OCI-LY7 (cell line): ENCODE measurements at regions not wholly inside any gene's neighbourhood (a gene's known extent, or its start where the extent isn't known, plus 50 kb on each side); places are given as distances from the start of the nearest gene placed in this dataset.

Experiments used
- BruUV-seq: library from RNA; stranded (reverse); fragments of 400-500 nt; replicated peaks from 2 replicates; lab custom pipeline; 2021; lab: Mats Ljungman, UMichigan
- CTCF ChIA-PET: fragments of 300-600 bp; sonication (Branson Sonifier 250); formaldehyde crosslinking; loops from one replicate; lab custom pipeline; 2022; ENCODE audit warnings: antibody characterized with exemption; ENCODE audit not compliant: unreplicated experiment; lab: Charles Lee
- POLR2A ChIA-PET: fragments of 300-600 bp; sonication (Branson Sonifier 250); formaldehyde crosslinking; loops from one replicate; lab custom pipeline; 2022; ENCODE audit warnings: antibody characterized with exemption; lab: Charles Lee
- DNase-seq: peaks from one replicate; pipeline ENCODE4 v3.0.0-alpha.2; 2015; ENCODE audit warnings: low spot score
- H2AFZ ChIP-seq: fragments of 200-600 bp; sonication (generic), shearing (Covaris generic); 2 replicates; pipeline ENCODE4 v1.6.1; 2014; ENCODE audit warnings: mild to moderate bottlenecking, antibody characterized with exemption, low read length, moderate library complexity
- H3K27ac ChIP-seq: fragments of 200-600 bp; sonication (generic); 2 replicates; pipeline ENCODE4 v1.5.1; 2014; ENCODE audit warnings: mixed run types, low read depth, mild to moderate bottlenecking, moderate library complexity, low read length, inconsistent platforms; ENCODE audit not compliant: poor library complexity, severe bottlenecking
- H3K36me3 ChIP-seq: fragments of 200-600 bp; sonication (generic); 2 replicates; pipeline ENCODE4 v1.6.1; 2014; ENCODE audit warnings: mild to moderate bottlenecking, antibody characterized with exemption, low read length, moderate library complexity, mixed read lengths; ENCODE audit not compliant: insufficient read depth
- H3K4me1 ChIP-seq: fragments of 200-600 bp; sonication (generic); 2 replicates; pipeline ENCODE4 v1.5.1; 2014; ENCODE audit warnings: mild to moderate bottlenecking, low read length; ENCODE audit not compliant: insufficient read depth, poor library complexity, severe bottlenecking
- H3K4me2 ChIP-seq: fragments of 200-600 bp; sonication (generic); 2 replicates; pipeline ENCODE4 v1.6.1; 2014; ENCODE audit warnings: mild to moderate bottlenecking, low read length
- H3K4me3 ChIP-seq: fragments of 200-600 bp; sonication (generic); 2 replicates; pipeline ENCODE4 v1.5.1; 2014; ENCODE audit warnings: mild to moderate bottlenecking, low read depth, low read length; ENCODE audit not compliant: poor library complexity, severe bottlenecking
- H3K79me2 ChIP-seq: fragments of 200-600 bp; sonication (generic); 2 replicates; pipeline ENCODE4 v1.6.1; 2016; ENCODE audit warnings: low read depth, mild to moderate bottlenecking, low read length, moderate library complexity, mixed read lengths; ENCODE audit not compliant: insufficient read depth
- H3K9me2 ChIP-seq: fragments of 200-600 bp; sonication (generic); 2 replicates; pipeline ENCODE4 v1.6.1; 2016; ENCODE audit warnings: mild to moderate bottlenecking, low read length, mixed read lengths; ENCODE audit not compliant: insufficient read depth
- H3K9me3 ChIP-seq: fragments of 200-600 bp; sonication (generic); 2 replicates; pipeline ENCODE4 v1.6.1; 2014; ENCODE audit warnings: mild to moderate bottlenecking, mixed run types, low read length, mixed read lengths
- H4K20me1 ChIP-seq: fragments of 200-600 bp; sonication (generic); 2 replicates; pipeline ENCODE4 v1.6.1; 2014; ENCODE audit warnings: mild to moderate bottlenecking, antibody characterized with exemption, low read length, moderate library complexity, mixed read lengths; ENCODE audit not compliant: insufficient read depth
- EZH2phosphoT487 ChIP-seq: fragments of 200-600 bp; sonication (generic); IDR thresholded peaks from 2 replicates; pipeline ENCODE4 v1.6.1; 2018; ENCODE audit warnings: low read depth, borderline replicate concordance, mild to moderate bottlenecking, mixed run types, antibody characterized with exemption, low read length, moderate library complexity, mixed read lengths
- intact Hi-C: fragments of 100-400 bp; cut with micrococcal nuclease; formaldehyde crosslinking; loops from one replicate; pipeline ENCODE4 v1.10.0; 2022; ENCODE audit not compliant: unreplicated experiment
- TF ChIP-seq, protein P1 (sequence below): fragments of 200-600 bp; sonication (generic); conservative IDR thresholded peaks from 2 replicates; pipeline ENCODE4 v1.5.1; 2014; ENCODE audit warnings: mild to moderate bottlenecking, antibody characterized with exemption, low read length, moderate library complexity, mixed read lengths

DNA sequence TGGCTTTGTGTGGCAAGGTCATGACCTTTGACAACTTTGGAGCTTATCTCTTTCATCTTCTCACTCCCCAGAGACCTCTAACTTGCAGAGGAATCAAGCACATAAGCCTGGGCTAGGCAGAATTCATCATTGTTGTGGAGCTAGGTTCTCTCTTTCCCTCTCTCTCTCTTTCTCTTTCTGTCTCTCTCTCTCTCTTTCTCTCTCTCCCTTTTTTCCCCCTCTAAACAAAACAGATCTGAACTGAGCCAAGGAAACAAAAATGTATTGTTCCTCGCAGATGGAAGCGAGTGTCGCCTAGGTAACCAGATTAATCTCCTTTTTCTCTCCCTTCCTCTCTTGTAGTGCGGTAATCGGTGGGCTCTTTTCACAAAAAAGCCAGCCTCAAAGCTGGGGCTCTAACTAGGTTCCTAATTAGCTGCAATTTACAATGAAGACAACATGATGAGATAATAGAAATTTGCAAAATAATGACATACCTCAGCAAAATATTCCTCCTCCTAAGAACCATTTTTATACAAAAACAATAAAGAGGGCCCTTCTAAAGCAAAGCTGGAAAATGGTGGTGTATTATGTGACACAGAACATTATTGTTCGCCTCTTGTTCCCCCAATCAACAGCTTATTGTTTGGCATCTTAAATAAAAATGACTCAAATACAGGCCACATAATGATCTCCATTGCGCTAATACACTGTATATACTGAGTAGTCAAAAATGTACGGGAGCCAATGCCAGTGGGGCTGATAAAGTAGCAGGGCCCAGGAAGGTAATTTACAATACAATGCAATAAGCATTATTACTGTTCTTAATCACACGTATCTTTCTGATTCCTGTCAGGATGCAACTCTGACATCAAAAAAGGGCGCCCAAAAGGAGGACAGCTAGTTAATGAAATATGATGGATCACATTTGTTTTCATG, 65.7 kb upstream of the SOX5 start:
- no peaks in the 10 kb centered on the region for H3K36me3 ChIP-seq
- no peak overlapping the region for H2AFZ ChIP-seq
- H3K4me3 ChIP-seq, result no peak overlapping the region
- H3K79me2 ChIP-seq, result no peaks in the 10 kb centered on the region
- H3K9me2 ChIP-seq, result no peaks in the 10 kb centered on the region
- no peaks in the 10 kb centered on the region for H4K20me1 ChIP-seq
- ChIA-PET POLR2A (no interaction called here), CTCF (no interaction called here)
- TF ChIP-seq, protein P1, sequence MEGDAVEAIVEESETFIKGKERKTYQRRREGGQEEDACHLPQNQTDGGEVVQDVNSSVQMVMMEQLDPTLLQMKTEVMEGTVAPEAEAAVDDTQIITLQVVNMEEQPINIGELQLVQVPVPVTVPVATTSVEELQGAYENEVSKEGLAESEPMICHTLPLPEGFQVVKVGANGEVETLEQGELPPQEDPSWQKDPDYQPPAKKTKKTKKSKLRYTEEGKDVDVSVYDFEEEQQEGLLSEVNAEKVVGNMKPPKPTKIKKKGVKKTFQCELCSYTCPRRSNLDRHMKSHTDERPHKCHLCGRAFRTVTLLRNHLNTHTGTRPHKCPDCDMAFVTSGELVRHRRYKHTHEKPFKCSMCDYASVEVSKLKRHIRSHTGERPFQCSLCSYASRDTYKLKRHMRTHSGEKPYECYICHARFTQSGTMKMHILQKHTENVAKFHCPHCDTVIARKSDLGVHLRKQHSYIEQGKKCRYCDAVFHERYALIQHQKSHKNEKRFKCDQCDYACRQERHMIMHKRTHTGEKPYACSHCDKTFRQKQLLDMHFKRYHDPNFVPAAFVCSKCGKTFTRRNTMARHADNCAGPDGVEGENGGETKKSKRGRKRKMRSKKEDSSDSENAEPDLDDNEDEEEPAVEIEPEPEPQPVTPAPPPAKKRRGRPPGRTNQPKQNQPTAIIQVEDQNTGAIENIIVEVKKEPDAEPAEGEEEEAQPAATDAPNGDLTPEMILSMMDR, result no peak
- no peak for TF ChIP-seq EZH2phosphoT487
- no TSS peak for BruUV-seq
- H3K27ac ChIP-seq, result no peak overlapping the region
- H3K4me2 ChIP-seq, result no peak overlapping the region
- H3K9me3 ChIP-seq, result no peaks in the 10 kb centered on the region
- DNase-seq, result no peak
- no peaks in the 10 kb centered on the region for H3K4me1 ChIP-seq
- intact Hi-C loops, result no loop called here

DNA sequence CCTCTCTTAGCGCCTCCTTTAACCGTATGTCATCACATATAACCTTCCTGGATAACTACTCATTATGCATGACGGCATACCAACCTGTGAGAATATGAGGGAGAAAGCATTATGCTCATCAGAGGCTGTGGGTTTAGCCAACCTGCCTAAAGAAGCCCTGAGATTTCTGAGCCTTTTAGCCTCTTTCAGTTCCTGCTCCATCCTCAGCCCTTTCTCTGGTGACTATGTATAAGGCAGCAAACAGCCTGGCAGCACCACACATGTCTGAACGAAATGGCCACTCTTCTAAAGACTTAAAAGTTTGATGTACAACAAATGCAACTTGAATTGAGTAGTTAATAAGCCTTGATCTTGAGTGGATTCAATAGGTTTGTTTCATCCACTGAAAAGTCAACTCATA, 64.8 kb upstream of the SOX5 start:
- Histone ChIP-seq H3K4me1 (no peaks in the 10 kb centered on the region), H3K9me2 (no peaks in the 10 kb centered on the region), H4K20me1 (no peaks in the 10 kb centered on the region), H3K79me2 (no peaks in the 10 kb centered on the region), H3K4me2 (no peak overlapping the region), H3K9me3 (no peaks in the 10 kb centered on the region), H2AFZ (no peak overlapping the region), H3K36me3 (no peaks in the 10 kb centered on the region), H3K4me3 (no peak overlapping the region), H3K27ac (no peak overlapping the region)
- no peak for TF ChIP-seq EZH2phosphoT487
- TF ChIP-seq, protein P1, result no peak
- DNase-seq, result no peak
- ChIA-PET CTCF (no interaction called here), POLR2A (no interaction called here)
- BruUV-seq, result no TSS peak
- intact Hi-C loops, result no loop called here

DNA sequence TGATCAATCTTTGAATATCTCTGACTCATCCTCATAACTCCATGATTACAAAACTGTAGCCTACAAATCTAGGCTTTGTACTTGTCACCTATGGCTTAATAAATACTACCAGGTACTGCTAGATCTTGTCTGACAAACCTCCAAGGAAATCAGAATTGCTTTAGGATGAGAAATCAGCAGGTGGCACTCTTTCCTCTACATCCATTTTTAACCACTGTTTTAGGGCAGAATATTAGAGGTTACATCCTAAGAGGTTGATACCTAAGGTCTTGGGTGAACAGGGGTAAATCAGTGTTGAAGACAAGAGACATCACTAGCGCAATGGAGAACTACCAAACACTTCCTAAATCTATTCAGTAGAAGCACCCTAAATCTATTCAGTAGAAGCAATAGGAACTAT, 63.1 kb upstream of the SOX5 start:
- CTCF ChIA-PET, result no interaction called here

More for the DNA sequence above, 63.1 kb upstream of the SOX5 start:
- no peak overlapping the region for H3K4me2 ChIP-seq
- no peaks in the 10 kb centered on the region for H4K20me1 ChIP-seq
- no peaks in the 10 kb centered on the region for H3K4me1 ChIP-seq
- TF ChIP-seq EZH2phosphoT487, result no peak
- TF ChIP-seq, protein P1, result no peak
- DNase-seq, result no peak
- H3K36me3 ChIP-seq, result no peaks in the 10 kb centered on the region
- POLR2A ChIA-PET, result no interaction called here
- H3K9me3 ChIP-seq, result no peaks in the 10 kb centered on the region
- intact Hi-C loops, result no loop called here
- H3K27ac ChIP-seq, result no peak overlapping the region
- no peak overlapping the region for H2AFZ ChIP-seq
- no peaks in the 10 kb centered on the region for H3K79me2 ChIP-seq
- H3K4me3 ChIP-seq, result no peak overlapping the region
- H3K9me2 ChIP-seq, result no peaks in the 10 kb centered on the region
- no TSS peak for BruUV-seq
